22Rv1 (cell line): ENCODE measurements at regions not wholly inside any gene's neighbourhood (a gene's known extent, or its start where the extent isn't known, plus 50 kb on each side); places are given as distances from the start of the nearest gene placed in this dataset.

Experiments
- CTCF ChIP-seq: fragments of 450-650 bp; IDR thresholded peaks from 2 replicates; pipeline ENCODE4 v1.5.1; 2017; ENCODE audit warnings: mild to moderate bottlenecking
- ZFX ChIP-seq: fragments of 450-650 bp; IDR thresholded peaks from 2 replicates; pipeline ENCODE4 v1.6.1; 2017; ENCODE audit warnings: antibody characterized with exemption, borderline replicate concordance

GRCh38 chr5:97452646-97453045 is 269.6 kb upstream of the RIOK2 start:
- TF ChIP-seq CTCF (no peak), ZFX (no peak)
